Tibial artery (tissue), 4 donors: ENCODE measurements at regions not wholly inside any gene's neighbourhood (a gene's known extent, or its start where the extent isn't known, plus 50 kb on each side); places are given as distances from the start of the nearest gene placed in this dataset.

Experiments
- DNase-seq, 2 donors: peaks; one replicate each; pipeline ENCODE4 v3.0.0-alpha.2; 2019
- H3K27ac ChIP-seq, 2 donors: fragments of 200-600 bp; sonication (generic) in 1 of 2; 1 replicate in 1 of 2; 2 replicates in 1 of 2; pipeline ENCODE4 v1.5.1; 2018 to 2019; ENCODE audit warnings: mild to moderate bottlenecking in 1 of 2
- H3K27me3 ChIP-seq, 2 donors: fragments of 200-600 bp; sonication (generic) in 1 of 2; one replicate each; pipeline versions ENCODE4 v1.5.1 to v1.6.0; 2016 to 2019
- H3K36me3 ChIP-seq, 3 donors: fragments of 200-600 bp; sonication (generic) in 2 of 3; one replicate each; pipeline ENCODE4 v1.5.1; 2016 to 2019; ENCODE audit warnings: mild to moderate bottlenecking in 2 of 3
- H3K4me1 ChIP-seq, 4 donors: fragments of 200-600 bp; sonication (generic) in 2 of 4; 1 replicate in 3 of 4; 2 replicates in 1 of 4; pipeline ENCODE4 v1.5.1; 2016 to 2019
- H3K4me3 ChIP-seq, 2 donors: fragments of 200-600 bp; sonication (generic) in 1 of 2; 1 replicate in 1 of 2; 2 replicates in 1 of 2; pipeline ENCODE4 v1.5.1; 2018 to 2019; ENCODE audit warnings: mild to moderate bottlenecking in 2 of 2
- H3K9me3 ChIP-seq, 3 donors: fragments of 200-600 bp; sonication (generic) in 1 of 3; one replicate each; pipeline ENCODE4 v1.5.1; 2016 to 2019
- intact Hi-C: fragments of 100-400 bp; cut with DNase I; formaldehyde crosslinking; loops from one replicate; pipeline ENCODE4 v1.15.0; 2023; ENCODE audit warnings: low total_unique reads
- TF ChIP-seq, protein P1 (sequence below), 2 experiments: fragments of 200-600 bp in 1 of 2; fragments of 450-650 bp in 1 of 2; IDR thresholded peaks; one replicate each; pipeline ENCODE4 v1.5.1; 2017 to 2019; ENCODE audit warnings: antibody characterized with exemption in 2 of 2, mild to moderate bottlenecking in 1 of 2, moderate library complexity in 1 of 2

DNA sequence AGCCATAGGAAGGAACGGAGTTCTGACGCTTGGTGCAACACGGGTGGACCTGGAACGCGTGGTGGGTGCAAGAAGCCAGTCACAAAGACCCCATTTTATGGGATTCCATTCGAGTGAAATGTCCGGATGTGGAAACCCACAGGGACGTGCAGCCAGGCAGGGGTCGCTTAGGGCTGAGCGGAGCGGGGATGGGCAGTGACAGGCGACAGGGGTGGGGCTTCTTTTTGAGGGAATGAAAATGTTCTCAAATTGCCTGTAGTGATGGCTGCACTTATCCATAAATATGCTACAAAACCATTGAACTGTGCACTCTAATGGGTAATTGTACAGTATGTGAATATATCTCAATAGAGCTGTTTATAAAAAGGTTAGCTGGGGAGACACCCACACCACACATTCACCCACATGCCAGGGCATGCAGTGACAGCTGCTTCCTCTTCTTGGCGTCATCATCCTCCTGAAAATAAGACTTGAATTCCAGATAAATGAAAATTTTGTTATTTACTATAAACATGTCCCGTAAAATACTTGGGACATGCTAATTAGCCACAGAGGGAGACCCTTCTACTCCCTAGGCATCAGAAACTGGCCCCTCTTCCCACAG is 71.3 kb upstream of the OLFM1 start:
- H3K27ac ChIP-seq = no peak overlapping the region
- no peaks in the 10 kb centered on the region for H3K9me3 ChIP-seq
- H3K4me1 ChIP-seq = no peaks in the 10 kb centered on the region
- H3K36me3 ChIP-seq = no peaks in the 10 kb centered on the region
- H3K4me3 ChIP-seq = no peak overlapping the region
- DNase-seq = no peak
- intact Hi-C loops = no loop called here
- H3K27me3 ChIP-seq = peaks cover 0 to 67% of the 10 kb centered on the region in 2 donors
- TF ChIP-seq, protein P1, sequence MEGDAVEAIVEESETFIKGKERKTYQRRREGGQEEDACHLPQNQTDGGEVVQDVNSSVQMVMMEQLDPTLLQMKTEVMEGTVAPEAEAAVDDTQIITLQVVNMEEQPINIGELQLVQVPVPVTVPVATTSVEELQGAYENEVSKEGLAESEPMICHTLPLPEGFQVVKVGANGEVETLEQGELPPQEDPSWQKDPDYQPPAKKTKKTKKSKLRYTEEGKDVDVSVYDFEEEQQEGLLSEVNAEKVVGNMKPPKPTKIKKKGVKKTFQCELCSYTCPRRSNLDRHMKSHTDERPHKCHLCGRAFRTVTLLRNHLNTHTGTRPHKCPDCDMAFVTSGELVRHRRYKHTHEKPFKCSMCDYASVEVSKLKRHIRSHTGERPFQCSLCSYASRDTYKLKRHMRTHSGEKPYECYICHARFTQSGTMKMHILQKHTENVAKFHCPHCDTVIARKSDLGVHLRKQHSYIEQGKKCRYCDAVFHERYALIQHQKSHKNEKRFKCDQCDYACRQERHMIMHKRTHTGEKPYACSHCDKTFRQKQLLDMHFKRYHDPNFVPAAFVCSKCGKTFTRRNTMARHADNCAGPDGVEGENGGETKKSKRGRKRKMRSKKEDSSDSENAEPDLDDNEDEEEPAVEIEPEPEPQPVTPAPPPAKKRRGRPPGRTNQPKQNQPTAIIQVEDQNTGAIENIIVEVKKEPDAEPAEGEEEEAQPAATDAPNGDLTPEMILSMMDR (IDR thresholded peaks at IDR 0.05) = no peak

- Histone ChIP-seq H3K9me3 (no peaks in the 10 kb centered on the region), H3K4me3 (no peak overlapping the region), H3K36me3 (no peaks in the 10 kb centered on the region), H3K4me1 (no peaks in the 10 kb centered on the region), H3K27ac (no peak overlapping the region), H3K27me3 (peaks cover 0 to 68% of the 10 kb centered on the region in 2 donors)
- intact Hi-C loops = no loop called here
- no peak for DNase-seq
- TF ChIP-seq, protein P1 (IDR thresholded peaks at IDR 0.05) = no peak
Observed at GRCh38 chr9:135016876-135017275, 70.6 kb upstream of the OLFM1 start.

- Histone ChIP-seq H3K9me3 (no peaks in the 10 kb centered on the region), H3K36me3 (no peaks in the 10 kb centered on the region), H3K4me1 (no peaks in the 10 kb centered on the region), H3K27ac (no peak overlapping the region), H3K27me3 (peaks cover 0 to 65% of the 10 kb centered on the region in 2 donors), H3K4me3 (no peak overlapping the region)
- intact Hi-C loops = no loop called here
- TF ChIP-seq, protein P1 (IDR thresholded peaks at IDR 0.05) = no peak
- no peak for DNase-seq
Observed at GRCh38 chr9:135017899-135018298, 69.6 kb upstream of the OLFM1 start.

DNA sequence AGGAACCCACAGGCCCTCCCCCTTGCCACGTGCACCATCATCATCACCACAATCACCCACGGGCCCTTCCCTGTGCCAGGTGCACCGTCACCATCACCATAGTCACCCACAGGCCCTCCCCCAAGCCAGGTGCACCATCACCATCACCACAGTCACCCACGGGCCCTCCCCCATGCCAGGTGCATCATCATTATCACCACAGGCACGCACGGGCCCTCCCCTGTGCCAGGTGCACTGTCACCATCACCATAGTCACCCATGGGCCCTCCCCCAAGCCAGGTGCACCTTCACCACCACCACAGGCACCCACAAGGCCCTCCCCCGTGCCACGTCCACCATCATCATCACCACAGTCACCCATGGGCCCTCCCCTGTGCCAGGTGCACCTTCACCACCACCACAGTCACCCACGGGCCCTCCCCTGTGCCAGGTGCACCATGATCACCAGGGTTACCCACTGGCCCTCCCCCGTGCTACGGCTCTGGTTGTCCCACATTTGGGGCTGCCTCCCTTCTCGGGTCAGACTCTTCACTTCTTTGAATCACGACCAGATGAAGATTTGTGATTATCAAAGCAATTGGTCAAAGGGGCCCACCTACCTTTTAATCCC is 69.1 kb upstream of the OLFM1 start:
- Histone ChIP-seq H3K27me3 (peaks cover 0 to 63% of the 10 kb centered on the region in 2 donors), H3K9me3 (no peaks in the 10 kb centered on the region), H3K27ac (no peak overlapping the region), H3K36me3 (no peaks in the 10 kb centered on the region), H3K4me3 (no peak overlapping the region), H3K4me1 (no peaks in the 10 kb centered on the region)
- no peak for DNase-seq
- intact Hi-C loops = no loop called here
- TF ChIP-seq, protein P1 (IDR thresholded peaks at IDR 0.05) = no peak

DNA sequence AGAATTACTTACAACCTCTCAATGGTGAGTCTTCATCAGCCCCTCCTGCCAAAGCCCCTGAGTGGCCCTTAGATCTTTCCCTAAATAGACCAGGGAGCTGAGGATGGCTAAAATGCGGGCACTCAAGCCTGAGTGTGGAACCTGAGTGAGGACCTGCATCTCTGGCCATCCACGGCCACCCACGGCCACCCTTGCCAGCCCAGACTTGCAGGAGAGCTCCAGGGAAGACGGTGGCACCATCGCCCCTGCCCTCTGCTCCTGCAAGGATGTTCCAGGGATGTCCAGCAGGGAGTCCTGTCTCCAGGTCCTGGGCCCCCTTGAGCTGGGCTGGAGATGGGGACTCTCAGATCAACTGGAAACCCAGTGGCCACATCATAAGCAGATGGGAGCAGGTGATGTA is 68.2 kb upstream of the OLFM1 start:
- Histone ChIP-seq H3K4me3 (no peak overlapping the region), H3K27ac (no peak overlapping the region), H3K9me3 (no peaks in the 10 kb centered on the region), H3K4me1 (no peaks in the 10 kb centered on the region), H3K36me3 (no peaks in the 10 kb centered on the region), H3K27me3 (peaks cover 0 to 62% of the 10 kb centered on the region in 2 donors)
- intact Hi-C loops = no loop called here
- TF ChIP-seq, protein P1 (IDR thresholded peaks at IDR 0.05) = no peak
- DNase-seq = no peak
